Endothelial cell of umbilical vein (primary cell): ENCODE measurements at regions not wholly inside any gene's neighbourhood (a gene's known extent, or its start where the extent isn't known, plus 50 kb on each side); places are given as distances from the start of the nearest gene placed in this dataset.

Experiments used
- BruUV-seq: library from RNA; stranded (reverse); fragments of 400-500 nt; replicated peaks from 2 replicates; lab custom pipeline; 2021; lab: Mats Ljungman, UMichigan
- CTCF ChIA-PET: fragments of 300-600, 350-600 bp; sonication (Branson Sonifier 250); formaldehyde crosslinking; loops from one replicate; lab custom pipeline; 2021; ENCODE audit warnings: antibody characterized with exemption, inconsistent platforms; lab: Charles Lee
- POLR2A ChIA-PET: fragments of 300-600, 350-600 bp; sonication (Branson Sonifier 250); formaldehyde crosslinking; loops from one replicate; lab custom pipeline; 2021; ENCODE audit warnings: antibody characterized with exemption, inconsistent platforms; lab: Charles Lee
- DNase-seq: peaks from one replicate; pipeline ENCODE4 v3.0.0-alpha.2; 2011; ENCODE audit warnings: low read depth, low spot score
- FAIRE-seq: peaks from 2 replicates; lab custom pipeline; 2011; peaks lifted over from hg19 to GRCh38; lab: Jason Lieb, UNC
- H2AFZ ChIP-seq: 2 replicates; pipeline ENCODE4 v1.6.0; 2012; ENCODE audit warnings: low read depth, low read length, control low read depth, inconsistent platforms
- H3K27ac ChIP-seq: 2 replicates; pipeline ENCODE4 v1.5.1; 2011; ENCODE audit warnings: low read depth, mild to moderate bottlenecking, control low read depth, low read length, moderate library complexity; ENCODE audit not compliant: insufficient read depth
- H3K27me3 ChIP-seq, 2 experiments: 2 replicates each; pipeline versions ENCODE4 v1.6.0 to v1.6.1; 2011; ENCODE audit warnings: low read length in 2 of 2, mixed read lengths in 1 of 2; ENCODE audit not compliant: control insufficient read depth in 2 of 2, insufficient read depth in 2 of 2
- H3K36me3 ChIP-seq, 2 experiments: 2 replicates in 1 of 2; 3 replicates in 1 of 2; pipeline ENCODE4 v1.5.1; 2011; ENCODE audit warnings: low read length in 2 of 2, mild to moderate bottlenecking in 1 of 2, moderate library complexity in 1 of 2; ENCODE audit not compliant: control insufficient read depth in 2 of 2, insufficient read depth in 2 of 2; ENCODE audit errors: extremely low read depth in 1 of 2
- H3K4me1 ChIP-seq: 3 replicates; pipeline ENCODE4 v1.5.1; 2011; ENCODE audit warnings: mild to moderate bottlenecking, low read length; ENCODE audit not compliant: control insufficient read depth, insufficient read depth; ENCODE audit errors: extremely low read depth
- H3K4me2 ChIP-seq: 2 replicates; pipeline ENCODE4 v1.6.1; 2011; ENCODE audit warnings: low read length, control low read depth, mixed read lengths; ENCODE audit not compliant: insufficient read depth
- H3K4me3 ChIP-seq, 3 experiments: fragments of 200-600 bp in 1 of 3; sonication (generic), shearing (Covaris generic) in 1 of 3; replicated peaks in 1 of 3; 2 replicates each; pipeline ENCODE4 v1.5.1; 2011 to 2016; ENCODE audit warnings: control low read depth in 3 of 3, low read length in 3 of 3, mild to moderate bottlenecking in 2 of 3, inconsistent platforms in 1 of 3, low read depth in 1 of 3, moderate library complexity in 1 of 3; ENCODE audit not compliant: insufficient read depth in 1 of 3
- H3K79me2 ChIP-seq: 2 replicates; pipeline ENCODE4 v1.6.0; 2012; ENCODE audit warnings: low read length, inconsistent platforms; ENCODE audit not compliant: control insufficient read depth, insufficient read depth
- H3K9ac ChIP-seq: replicated peaks from 2 replicates; pipeline ENCODE3; 2011; ENCODE audit warnings: low read length, control low read depth; ENCODE audit not compliant: insufficient read depth; ENCODE audit errors: extremely low read depth
- H3K9me1 ChIP-seq: replicated peaks from 3 replicates; pipeline ENCODE4 v1.6.0; 2011; ENCODE audit warnings: mild to moderate bottlenecking, low read length; ENCODE audit not compliant: control insufficient read depth, insufficient read depth; ENCODE audit errors: extremely low read depth
- H3K9me3 ChIP-seq: replicated peaks from 2 replicates; pipeline ENCODE4 v1.5.1; 2012; ENCODE audit warnings: low read length, inconsistent platforms; ENCODE audit not compliant: control insufficient read depth, insufficient read depth
- H4K20me1 ChIP-seq: replicated peaks from 2 replicates; pipeline ENCODE3; 2011; ENCODE audit warnings: mild to moderate bottlenecking, low read length; ENCODE audit not compliant: control insufficient read depth, insufficient read depth; ENCODE audit errors: extremely low read depth
- EZH2 ChIP-seq: IDR thresholded peaks from 2 replicates; pipeline ENCODE4 v1.6.1; 2012; ENCODE audit warnings: borderline replicate concordance, low read depth, mild to moderate bottlenecking, moderate library complexity, low read length, inconsistent platforms; ENCODE audit not compliant: severe bottlenecking
- FOS ChIP-seq: IDR thresholded peaks from 2 replicates; pipeline ENCODE4 v1.6.1; 2011; ENCODE audit warnings: mild to moderate bottlenecking, low read length, moderate library complexity, borderline replicate concordance; ENCODE audit not compliant: insufficient read depth
- GATA2 ChIP-seq: IDR thresholded peaks from 2 replicates; pipeline ENCODE4 v1.7.0; 2011; ENCODE audit warnings: low read depth, mild to moderate bottlenecking, moderate library complexity, mixed read lengths, low read length; ENCODE audit not compliant: insufficient read length, insufficient read depth
- JUN ChIP-seq: IDR thresholded peaks from 2 replicates; pipeline ENCODE4 v1.6.1; 2011; ENCODE audit warnings: borderline replicate concordance, low read depth; ENCODE audit not compliant: insufficient read length, insufficient read depth
- MAX ChIP-seq: IDR thresholded peaks from 2 replicates; pipeline ENCODE4 v1.6.1; 2011; ENCODE audit not compliant: insufficient read depth, insufficient read length
- POLR2A ChIP-seq: IDR thresholded peaks from 2 replicates; pipeline ENCODE4 v1.6.1; 2012; ENCODE audit warnings: low read depth, mild to moderate bottlenecking, control low read depth, low read length
- POLR2AphosphoS5 ChIP-seq: IDR thresholded peaks from 2 replicates; pipeline ENCODE4 v1.6.1; 2012; ENCODE audit warnings: low read depth, mild to moderate bottlenecking, control low read depth, low read length, moderate library complexity; ENCODE audit not compliant: insufficient read depth
- dilution Hi-C: fragments of 300-500 bp; cut with MboI; formaldehyde crosslinking; loops from one replicate; pipeline ENCODE4 v1.15.0; 2019; ENCODE audit warnings: low sequenced_read_pairs; ENCODE audit not compliant: extremely low pct_ligation_motif_present
- intact Hi-C: fragments of 100-400 bp; cut with micrococcal nuclease; formaldehyde crosslinking; loops from one replicate; pipeline ENCODE4 v1.10.0; 2022

GRCh38 chr10:33661580-33662336 lies 327.3 kb upstream of the NRP1 start:
- Histone ChIP-seq H3K9ac (no peak overlapping the region), H3K27me3 (no peaks in the 10 kb centered on the region), H3K4me2 (peak overlapping the region; percentile 76), H3K79me2 (no peaks in the 10 kb centered on the region), H3K9me1 (no peaks in the 10 kb centered on the region), H3K36me3 (no peaks in the 10 kb centered on the region), H3K9me3 (no peaks in the 10 kb centered on the region), H2AFZ (peak overlapping the region; percentile 14), H4K20me1 (no peaks in the 10 kb centered on the region), H3K27ac (no peak overlapping the region), H3K4me1 (peaks cover 14% of the 10 kb centered on the region), H3K4me3 (no peak overlapping the region)
- TF ChIP-seq EZH2 (no peak), GATA2 (peak; percentile 76), JUN (no peak), FOS (peak; percentile 49), POLR2AphosphoS5 (peak; percentile 64)
- ChIA-PET CTCF (interaction anchor here (0.6 to 1.5 kb wide), 5 partner anchors 8 to 327 kb away, joined by 3 to 4 read pairs (median 4); partner anchors contain the start of gene NRP1), POLR2A (no interaction called here)
- DNase-seq, result peak; percentile 54
- intact Hi-C loops, result loop anchor here (10.0 kb wide), 1 partner anchor 327 kb away; the partner anchor contains the start of gene NRP1
- FAIRE-seq, result peak; percentile 89
- no TSS peak for BruUV-seq
- dilution Hi-C loops, result no loop called here

DNA sequence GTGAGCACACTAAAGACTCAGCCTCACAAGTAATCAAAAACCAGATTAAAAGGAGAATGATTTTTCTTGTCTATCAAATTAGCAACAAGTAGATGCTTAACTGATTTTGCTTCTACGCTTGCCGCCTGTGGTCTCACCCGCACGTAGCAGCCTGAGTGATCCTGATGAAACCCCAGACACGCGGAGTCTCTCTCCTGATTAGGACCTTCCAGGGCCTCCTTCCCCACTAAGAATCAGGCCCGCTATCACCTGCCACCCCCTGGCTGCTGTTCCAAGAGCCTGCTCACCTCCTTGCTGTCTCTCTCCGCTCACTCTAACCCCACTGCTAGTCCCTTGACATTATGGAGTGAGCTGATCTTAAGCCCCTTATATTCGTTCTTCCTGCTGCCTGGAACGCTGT lies 325.9 kb upstream of the NRP1 start:
- CTCF ChIA-PET, result no interaction called here
- Histone ChIP-seq H3K27me3 (no peaks in the 10 kb centered on the region), H4K20me1 (no peaks in the 10 kb centered on the region), H3K27ac (no peak overlapping the region), H3K4me3 (no peak overlapping the region), H3K4me2 (no peak overlapping the region), H3K36me3 (no peaks in the 10 kb centered on the region), H3K9ac (no peak overlapping the region), H3K9me1 (no peaks in the 10 kb centered on the region), H3K9me3 (no peaks in the 10 kb centered on the region), H3K4me1 (peaks cover 14% of the 10 kb centered on the region), H3K79me2 (no peaks in the 10 kb centered on the region), H2AFZ (no peak overlapping the region)
- DNase-seq, result no peak
- TF ChIP-seq JUN (no peak), MAX (no peak), GATA2 (no peak), POLR2A (no peak), POLR2AphosphoS5 (no peak), EZH2 (no peak), FOS (no peak)
- POLR2A ChIA-PET, result no interaction called here
- FAIRE-seq, result no peak
- intact Hi-C loops (loop anchor here (10.0 kb wide), 1 partner anchor 326 kb away; the partner anchor contains the start of gene NRP1), dilution Hi-C loops (no loop called here)
- BruUV-seq, result no TSS peak
